HUES64 (cell line): ENCODE measurements at regions not wholly inside any gene's neighbourhood (a gene's known extent, or its start where the extent isn't known, plus 50 kb on each side); places are given as distances from the start of the nearest gene placed in this dataset.

Experiments
- H3K27ac ChIP-seq: 2 replicates; pipeline ENCODE4 v1.7.0; 2013; ENCODE audit warnings: low read depth, low read length, inconsistent platforms
- H3K27me3 ChIP-seq: 2 replicates; pipeline ENCODE4 v1.6.1; 2013; ENCODE audit warnings: mild to moderate bottlenecking, low read length; ENCODE audit not compliant: insufficient read depth
- H3K36me3 ChIP-seq: 2 replicates; pipeline ENCODE4 v1.6.1; 2013; ENCODE audit warnings: mild to moderate bottlenecking, low read length; ENCODE audit not compliant: insufficient read depth
- H3K4me1 ChIP-seq: 2 replicates; pipeline ENCODE4 v1.6.1; 2013; ENCODE audit warnings: mild to moderate bottlenecking, low read length, moderate library complexity; ENCODE audit not compliant: insufficient read depth
- H3K4me3 ChIP-seq: 2 replicates; pipeline ENCODE4 v1.5.1; 2013; ENCODE audit warnings: mild to moderate bottlenecking, low read length, moderate library complexity
- H3K9ac ChIP-seq: 2 replicates; pipeline ENCODE4 v1.6.1; 2013; ENCODE audit warnings: mild to moderate bottlenecking, low read depth, low read length
- H3K9me3 ChIP-seq: 2 replicates; pipeline ENCODE4 v1.6.1; 2013; ENCODE audit warnings: low read depth, low read length; ENCODE audit not compliant: insufficient read depth
- WGBS: fragments of 150-250, 120-280 bp; methylation state at CpG from one replicate; pipeline ENCODE4 v1.1.7; 2013; ENCODE audit warnings: missing lambda C conversion rate; 5-methylcytosine and 5-hydroxymethylcytosine counted together

DNA sequence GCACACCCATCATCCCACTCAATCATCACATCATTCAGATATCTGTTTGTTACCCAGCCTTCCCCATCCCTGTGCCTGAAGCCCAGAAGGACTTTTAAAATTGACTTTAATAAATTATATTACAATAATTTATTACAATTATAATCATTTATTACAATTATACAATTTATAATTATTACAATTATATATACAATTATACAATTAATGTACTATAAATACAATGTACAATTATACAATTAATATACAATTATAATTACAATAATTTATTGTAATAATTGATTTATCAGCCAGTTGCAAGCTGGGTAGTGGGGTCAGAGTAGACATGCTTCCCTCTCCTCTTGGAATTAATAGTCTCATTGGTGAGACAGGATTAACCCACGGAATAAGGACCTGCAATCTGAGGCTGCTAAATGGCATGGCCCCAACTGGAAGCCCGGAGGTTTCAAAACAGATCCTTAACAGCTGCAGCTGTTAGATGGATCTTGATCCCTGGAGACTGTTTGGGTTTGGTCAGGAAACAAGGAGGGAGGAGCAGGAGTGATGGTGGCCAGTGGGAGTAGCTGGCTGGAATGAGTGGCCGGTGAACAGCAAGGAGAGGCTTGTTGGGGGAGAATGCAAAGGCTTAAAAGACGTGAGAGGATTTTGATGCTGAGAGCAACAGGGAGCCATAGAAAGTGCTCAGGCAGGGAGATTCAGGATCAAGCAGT lies 402.8 kb upstream of the PODXL start:
- H3K4me1 ChIP-seq, result no peaks in the 10 kb centered on the region
- 71% methylated on average over 4 of the region's 4 CpGs for WGBS
- no peaks in the 10 kb centered on the region for H3K9me3 ChIP-seq
- no peak overlapping the region for H3K4me3 ChIP-seq
- H3K9ac ChIP-seq, result no peak overlapping the region
- H3K27ac ChIP-seq, result no peak overlapping the region
- no peaks in the 10 kb centered on the region for H3K36me3 ChIP-seq
- no peaks in the 10 kb centered on the region for H3K27me3 ChIP-seq

DNA sequence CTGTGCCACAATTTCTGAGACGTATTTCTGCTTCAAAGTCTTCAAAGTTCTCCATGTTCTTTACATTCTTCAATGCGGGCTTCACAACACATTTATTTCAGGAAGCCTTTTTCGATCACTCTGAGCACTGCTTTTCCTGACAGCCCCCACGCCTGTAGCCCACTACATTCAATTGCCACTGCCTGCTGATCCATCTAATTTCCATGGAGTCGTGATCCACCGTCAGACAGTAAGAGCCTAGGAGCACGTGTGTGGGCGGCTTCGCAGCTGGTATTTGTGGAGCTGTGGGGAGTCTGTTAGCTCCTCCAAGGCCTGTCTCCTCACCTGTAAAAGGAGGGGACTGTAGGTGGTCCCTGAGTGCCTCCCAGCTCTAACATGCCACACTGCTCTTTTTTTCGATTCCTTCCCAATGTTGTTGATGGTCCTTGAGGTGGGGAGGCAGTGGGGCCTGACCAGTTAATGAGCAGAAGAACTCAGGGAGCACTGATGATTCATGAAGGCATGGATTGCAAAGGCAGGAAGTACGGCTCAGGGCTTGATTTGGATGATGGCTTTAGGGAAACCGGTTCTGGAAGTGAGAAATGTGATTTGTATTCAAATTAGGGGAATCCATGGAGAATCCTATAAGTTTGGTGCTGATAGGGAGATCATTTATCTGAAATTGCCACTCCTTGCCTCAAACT lies 401.1 kb upstream of the PODXL start:
- Histone ChIP-seq H3K4me3 (no peak overlapping the region), H3K9ac (no peak overlapping the region), H3K27ac (no peak overlapping the region), H3K27me3 (no peaks in the 10 kb centered on the region), H3K9me3 (no peaks in the 10 kb centered on the region), H3K36me3 (no peaks in the 10 kb centered on the region), H3K4me1 (no peaks in the 10 kb centered on the region)
- WGBS, result 87% methylated on average over 12 of the region's 12 CpGs

DNA sequence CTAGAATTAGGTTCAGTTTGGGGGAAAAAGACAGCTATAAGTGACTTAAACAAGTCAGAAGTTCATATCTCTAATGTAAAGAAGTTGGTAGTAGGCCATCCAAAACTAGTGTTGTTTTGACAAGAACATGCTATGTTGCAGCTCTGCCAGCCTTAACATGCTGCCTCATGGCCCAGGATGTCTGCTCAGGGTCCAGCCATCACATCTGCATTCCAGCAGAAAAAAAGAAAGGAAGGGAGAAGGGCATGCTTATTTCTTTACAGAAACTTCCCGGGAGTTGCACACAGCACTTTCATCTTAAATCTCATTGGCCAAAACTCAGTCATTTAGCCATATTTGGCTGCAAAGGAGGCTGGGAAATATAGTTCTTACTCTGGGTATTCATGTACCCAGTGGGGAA lies 400.4 kb upstream of the PODXL start:
- Histone ChIP-seq H3K4me3 (no peak overlapping the region), H3K9me3 (no peaks in the 10 kb centered on the region), H3K27ac (no peak overlapping the region), H3K27me3 (no peaks in the 10 kb centered on the region), H3K36me3 (no peaks in the 10 kb centered on the region), H3K9ac (no peak overlapping the region), H3K4me1 (no peaks in the 10 kb centered on the region)
- WGBS, result 83% methylated on average over 1 of the region's 1 CpG

DNA sequence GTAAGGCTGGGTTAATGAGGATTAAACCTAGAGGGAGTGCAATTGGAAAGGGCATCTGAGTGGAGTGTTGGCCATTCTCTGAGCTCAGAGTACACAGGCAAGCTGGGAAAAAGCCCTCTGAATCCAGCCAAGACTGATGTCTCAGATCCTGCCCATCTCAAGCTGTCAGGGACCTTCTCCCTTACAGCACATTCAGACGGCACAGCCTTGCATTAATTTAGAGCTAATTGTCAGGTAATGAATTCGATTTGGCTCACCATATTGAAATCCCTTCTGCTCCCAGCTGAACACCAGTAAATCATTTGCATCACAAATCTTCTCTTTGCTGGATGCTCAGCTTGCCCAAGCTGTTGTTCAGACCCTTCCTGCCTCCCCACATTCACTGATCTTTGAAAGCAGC lies 399.3 kb upstream of the PODXL start:
- no peak overlapping the region for H3K27ac ChIP-seq
- no peaks in the 10 kb centered on the region for H3K4me1 ChIP-seq
- no peak overlapping the region for H3K4me3 ChIP-seq
- WGBS, result 61% methylated on average over 2 of the region's 2 CpGs
- no peaks in the 10 kb centered on the region for H3K27me3 ChIP-seq
- no peak overlapping the region for H3K9ac ChIP-seq
- no peaks in the 10 kb centered on the region for H3K36me3 ChIP-seq
- no peaks in the 10 kb centered on the region for H3K9me3 ChIP-seq

DNA sequence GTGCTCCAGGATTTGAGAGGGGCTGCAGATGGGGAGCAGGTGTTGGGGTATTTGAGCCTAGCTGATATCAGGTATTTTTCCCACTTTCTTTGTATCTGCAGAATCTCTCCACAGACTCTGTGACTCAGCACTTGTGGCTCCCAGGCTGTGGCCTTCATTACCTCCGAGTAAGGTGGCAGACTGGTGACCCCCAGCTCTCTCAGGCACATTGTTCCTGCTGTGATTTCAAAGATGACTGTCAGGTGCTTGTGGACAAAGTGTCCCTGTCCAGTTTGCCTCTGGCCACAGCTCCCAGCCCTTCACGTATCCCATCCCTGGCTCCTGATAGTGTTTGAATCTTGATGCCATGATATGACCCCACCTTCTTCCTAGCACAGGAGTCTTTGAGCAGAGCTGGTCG lies 396.8 kb upstream of the PODXL start:
- Histone ChIP-seq H3K36me3 (no peaks in the 10 kb centered on the region), H3K9ac (no peak overlapping the region), H3K4me3 (no peak overlapping the region), H3K27ac (no peak overlapping the region), H3K27me3 (no peaks in the 10 kb centered on the region; the same call in 1 of the 2 replicates), H3K9me3 (no peaks in the 10 kb centered on the region), H3K4me1 (no peaks in the 10 kb centered on the region)
- 89% methylated on average over 3 of the region's 3 CpGs for WGBS

DNA sequence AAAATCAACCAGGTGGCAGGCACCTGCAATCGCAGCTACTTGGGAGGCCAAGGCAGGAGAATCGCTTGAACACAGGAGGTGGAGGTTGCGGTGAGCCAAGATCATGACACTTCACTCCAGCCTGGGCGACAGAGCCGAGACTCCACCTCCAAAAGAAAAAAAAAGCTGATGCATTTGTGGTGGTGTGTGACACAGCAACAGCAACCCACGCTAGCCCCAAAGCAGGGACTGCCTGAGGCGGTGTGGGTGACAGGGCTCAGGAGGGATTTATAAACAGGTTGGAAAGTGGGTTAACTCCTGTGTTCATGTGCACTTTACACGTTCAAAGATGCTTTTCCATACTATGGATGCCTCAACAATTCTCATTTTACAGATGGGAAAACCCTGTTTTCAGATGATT lies 395.9 kb upstream of the PODXL start:
- Histone ChIP-seq H3K27me3 (no peaks in the 10 kb centered on the region; the same call in 1 of the 2 replicates), H3K4me3 (no peak overlapping the region), H3K4me1 (no peaks in the 10 kb centered on the region), H3K27ac (no peak overlapping the region), H3K36me3 (no peaks in the 10 kb centered on the region), H3K9ac (no peak overlapping the region), H3K9me3 (no peaks in the 10 kb centered on the region)
- WGBS, result 92% methylated on average over 8 of the region's 8 CpGs

DNA sequence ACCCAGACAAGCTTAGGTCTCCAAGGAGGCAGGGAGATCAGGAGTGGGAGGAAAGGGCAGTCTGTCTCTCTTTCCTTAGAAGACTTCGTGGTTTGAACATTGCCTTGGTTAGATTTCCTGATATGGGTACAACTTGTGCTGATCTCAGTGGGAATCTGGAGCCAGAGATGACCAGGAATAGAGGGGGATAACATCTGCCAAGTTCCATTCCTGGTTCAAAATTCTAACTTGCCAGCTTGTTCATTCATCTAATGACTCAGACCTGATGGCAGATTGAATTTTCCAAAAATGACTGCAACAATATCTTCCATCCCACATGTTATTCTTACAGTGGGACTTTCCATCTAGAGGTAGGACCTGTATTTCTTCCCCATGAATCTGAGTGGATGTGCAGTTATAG lies 394.3 kb upstream of the PODXL start:
- no peak overlapping the region for H3K9ac ChIP-seq
- WGBS, result 79% methylated on average over 1 of the region's 1 CpG
- no peaks in the 10 kb centered on the region for H3K4me1 ChIP-seq
- H3K27ac ChIP-seq, result no peak overlapping the region
- H3K4me3 ChIP-seq, result no peak overlapping the region
- no peaks in the 10 kb centered on the region for H3K36me3 ChIP-seq
- H3K9me3 ChIP-seq, result no peaks in the 10 kb centered on the region
- H3K27me3 ChIP-seq, result peaks cover 12% of the 10 kb centered on the region

DNA sequence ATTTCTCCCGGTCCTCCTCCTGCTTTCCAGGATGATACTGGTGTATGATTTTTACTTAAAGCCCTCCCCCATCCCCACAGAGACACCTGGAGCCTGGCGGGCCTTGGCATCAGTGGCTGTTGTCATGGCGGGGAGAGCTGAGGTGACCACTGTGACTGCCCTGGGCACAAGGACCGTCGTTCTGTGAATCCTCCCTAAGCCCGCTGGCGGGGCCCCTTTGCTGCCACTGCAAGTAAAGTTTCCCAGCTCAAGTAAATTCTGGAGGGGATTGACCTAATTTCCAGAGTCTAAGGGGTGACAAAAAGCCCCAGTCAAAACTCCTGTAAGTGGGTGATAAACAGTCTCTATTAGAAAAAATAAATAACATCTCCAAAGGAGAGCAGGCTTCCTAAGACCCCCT lies 393.2 kb upstream of the PODXL start:
- Histone ChIP-seq H3K36me3 (no peaks in the 10 kb centered on the region), H3K4me3 (no peak overlapping the region), H3K27ac (no peak overlapping the region), H3K9me3 (no peaks in the 10 kb centered on the region), H3K9ac (no peak overlapping the region), H3K4me1 (no peaks in the 10 kb centered on the region), H3K27me3 (peaks cover 22% of the 10 kb centered on the region)
- WGBS, result 89% methylated on average over 7 of the region's 7 CpGs

DNA sequence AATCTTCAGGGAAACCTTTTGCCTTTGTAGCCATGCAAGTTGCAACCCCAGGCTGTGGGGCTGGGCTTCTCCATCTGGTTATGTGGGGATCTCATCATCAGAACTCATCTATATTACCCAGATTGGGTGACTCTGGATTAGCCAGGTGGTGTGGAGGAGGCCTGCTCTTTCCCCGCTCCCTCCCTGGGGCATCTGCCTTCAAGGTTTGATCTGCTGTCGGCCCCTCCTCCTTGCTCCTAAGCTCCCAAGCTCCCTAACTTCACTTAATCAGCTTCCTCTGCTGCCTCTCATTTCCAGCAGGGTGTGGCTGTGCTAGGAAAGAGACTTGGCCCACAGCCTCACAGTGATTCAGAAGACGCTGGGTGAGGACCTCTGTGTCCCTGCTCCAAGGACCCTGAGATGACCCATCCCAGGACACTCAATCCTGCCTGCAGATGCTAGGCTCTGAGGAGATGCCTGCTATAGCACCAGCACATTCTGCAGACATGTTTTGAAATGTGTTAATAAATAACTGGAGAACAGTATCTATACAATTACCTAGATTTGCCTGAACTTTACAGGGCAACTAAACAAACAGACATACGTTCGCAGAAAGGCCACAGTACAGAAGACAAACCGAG lies 392.1 kb upstream of the PODXL start:
- WGBS, result 79% methylated on average over 6 of the region's 6 CpGs
- Histone ChIP-seq H3K4me3 (no peak overlapping the region), H3K9ac (no peak overlapping the region), H3K4me1 (no peaks in the 10 kb centered on the region), H3K9me3 (no peaks in the 10 kb centered on the region), H3K36me3 (no peaks in the 10 kb centered on the region), H3K27ac (no peak overlapping the region), H3K27me3 (peaks cover 30% of the 10 kb centered on the region)

DNA sequence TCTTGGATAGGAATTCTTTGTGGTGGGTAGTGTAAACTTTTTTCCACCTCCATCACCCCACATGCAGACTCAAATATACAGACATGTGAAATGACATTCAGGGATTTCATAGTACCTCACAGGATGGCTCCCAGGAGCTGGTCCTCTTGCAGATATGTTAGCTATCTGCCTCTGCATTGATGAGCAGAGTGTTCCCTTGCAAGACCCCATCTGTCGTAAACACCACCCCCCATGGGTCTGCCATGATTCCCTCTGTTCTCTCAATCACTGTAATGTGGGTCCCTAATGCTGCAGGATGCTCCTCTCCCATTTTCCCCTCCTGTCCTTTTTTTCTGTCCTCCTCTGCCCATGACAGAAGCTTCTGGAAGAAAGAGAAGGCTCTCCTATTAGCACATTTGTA lies 391.2 kb upstream of the PODXL start:
- Histone ChIP-seq H3K4me3 (no peak overlapping the region), H3K4me1 (no peaks in the 10 kb centered on the region), H3K36me3 (no peaks in the 10 kb centered on the region), H3K27ac (no peak overlapping the region), H3K27me3 (peaks cover 30% of the 10 kb centered on the region), H3K9ac (no peak overlapping the region), H3K9me3 (no peaks in the 10 kb centered on the region)
- 95% methylated on average over 1 of the region's 1 CpG for WGBS

DNA sequence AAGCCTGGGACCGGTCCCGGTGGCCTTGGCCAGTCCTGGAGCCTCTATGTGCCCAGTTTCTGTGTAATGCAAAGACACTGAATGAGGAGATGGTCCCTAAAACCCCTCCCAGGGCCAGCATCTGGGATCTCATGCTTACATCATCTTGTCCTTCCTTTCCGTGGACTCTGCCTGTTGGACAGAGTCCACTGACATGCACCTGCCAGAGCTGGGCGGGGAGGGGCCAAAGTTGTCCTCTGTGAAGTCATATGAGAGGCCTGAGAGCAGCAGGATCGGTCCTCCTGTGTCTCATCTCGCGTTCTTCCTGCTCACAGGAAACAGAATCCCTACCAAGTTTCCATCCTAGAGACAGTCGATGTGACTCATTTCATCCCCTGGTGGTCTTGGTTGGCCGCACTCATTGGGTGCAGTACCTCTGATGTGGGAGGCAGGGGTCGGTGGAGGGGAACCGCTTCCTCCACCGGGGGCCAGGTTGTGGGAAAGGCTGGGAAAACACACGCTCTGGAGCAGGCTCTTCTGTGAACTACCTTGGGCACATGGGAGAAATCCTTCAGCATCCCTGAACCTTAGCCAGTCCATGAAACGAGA lies 389.6 kb upstream of the PODXL start:
- Histone ChIP-seq H3K4me3 (no peak overlapping the region), H3K9ac (no peak overlapping the region), H3K4me1 (no peaks in the 10 kb centered on the region), H3K9me3 (peaks cover 4% of the 10 kb centered on the region; the same call in 1 of the 2 replicates), H3K27me3 (peaks cover 30% of the 10 kb centered on the region), H3K36me3 (no peaks in the 10 kb centered on the region), H3K27ac (no peak overlapping the region)
- 88% methylated on average over 14 of the region's 14 CpGs for WGBS
